ENCODE measurements at regions not wholly inside any gene's neighbourhood (a gene's known extent, or its start where the extent isn't known, plus 50 kb on each side); places are given as distances from the start of the nearest gene placed in this dataset.
A peak's percentile ranks its signal among the peaks of the same experiment; 100 is the strongest.

DNA sequence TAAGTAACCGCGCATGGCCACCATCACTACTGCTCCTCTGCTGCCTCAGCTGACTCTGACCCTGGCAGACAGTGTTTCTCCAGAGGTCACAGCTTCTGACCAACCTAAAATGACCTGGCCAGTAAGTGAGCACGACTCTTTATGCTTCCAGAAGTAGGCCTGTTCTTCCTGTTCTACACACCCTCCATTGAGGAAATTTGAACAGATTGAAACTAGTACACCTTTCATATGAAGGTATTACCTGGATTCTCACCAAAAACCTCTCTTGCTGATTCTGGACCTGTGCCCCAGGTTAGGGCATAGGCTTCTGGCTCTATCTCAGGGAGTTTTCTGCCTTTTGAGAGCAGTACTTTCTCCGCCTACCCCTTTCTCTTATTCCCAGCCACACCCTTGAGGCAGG, 178.4 kb upstream of the FRMD6 start:
- no peak overlapping the region for H3K4me2 ChIP-seq
- no peaks in the 10 kb centered on the region for H3K27me3 ChIP-seq (ENCODE audit: insufficient read depth)
- no peaks in the 10 kb centered on the region for H3F3A ChIP-seq (replicated peaks; ENCODE audit: low read depth)
- H3K27ac Mint-ChIP-seq, result no peak overlapping the region
- no peak overlapping the region for H2AFZ ChIP-seq
- no peak for TF ChIP-seq ZNF331 (CRISPR knock-in tag; IDR thresholded peaks at IDR 0.05; ENCODE audit: low read depth)
- TF ChIP-seq, protein P1, sequence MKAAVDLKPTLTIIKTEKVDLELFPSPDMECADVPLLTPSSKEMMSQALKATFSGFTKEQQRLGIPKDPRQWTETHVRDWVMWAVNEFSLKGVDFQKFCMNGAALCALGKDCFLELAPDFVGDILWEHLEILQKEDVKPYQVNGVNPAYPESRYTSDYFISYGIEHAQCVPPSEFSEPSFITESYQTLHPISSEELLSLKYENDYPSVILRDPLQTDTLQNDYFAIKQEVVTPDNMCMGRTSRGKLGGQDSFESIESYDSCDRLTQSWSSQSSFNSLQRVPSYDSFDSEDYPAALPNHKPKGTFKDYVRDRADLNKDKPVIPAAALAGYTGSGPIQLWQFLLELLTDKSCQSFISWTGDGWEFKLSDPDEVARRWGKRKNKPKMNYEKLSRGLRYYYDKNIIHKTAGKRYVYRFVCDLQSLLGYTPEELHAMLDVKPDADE (IDR thresholded peaks at IDR 0.05), result no peak
- H3K4me1 ChIP-seq (ENCODE audit: insufficient read depth), result peaks cover 7% of the 10 kb centered on the region
- H3K79me2 ChIP-seq (replicated peaks; ENCODE audit: insufficient read depth), result no peaks in the 10 kb centered on the region
- ATAC-seq (no peak), DNase-seq (ENCODE audit: low spot score) (no peak)
- 0 out of 2 replicates have a peak, but pooled peaks cover 3% of the 10 kb centered on the region for H3K36me3 ChIP-seq (ENCODE audit: insufficient read depth)
- no peak overlapping the region for H3K4me3 Mint-ChIP-seq
- no peak overlapping the region for H3K27ac ChIP-seq (ENCODE audit: low read depth)
- no peaks in the 10 kb centered on the region; the same call in 1 of the 2 replicates for H3K9me2 ChIP-seq (ENCODE audit: insufficient read depth)
- H3K4me1 Mint-ChIP-seq, result peaks cover 6% of the 10 kb centered on the region
- peaks cover 3% of the 10 kb centered on the region; the same call in 1 of the 3 replicates for H3K36me3 Mint-ChIP-seq (ENCODE audit: low read depth)
- H3K4me3 ChIP-seq, result no peak overlapping the region
- peaks cover 12% of the 10 kb centered on the region; the same call in 2 of the 3 replicates for H3K9me3 Mint-ChIP-seq
- H4K20me1 ChIP-seq (replicated peaks; ENCODE audit: insufficient read depth), result no peaks in the 10 kb centered on the region
- H3K27me3 Mint-ChIP-seq (ENCODE audit: insufficient read depth, low read depth, poor library complexity), result peaks cover 5% of the 10 kb centered on the region

DNA sequence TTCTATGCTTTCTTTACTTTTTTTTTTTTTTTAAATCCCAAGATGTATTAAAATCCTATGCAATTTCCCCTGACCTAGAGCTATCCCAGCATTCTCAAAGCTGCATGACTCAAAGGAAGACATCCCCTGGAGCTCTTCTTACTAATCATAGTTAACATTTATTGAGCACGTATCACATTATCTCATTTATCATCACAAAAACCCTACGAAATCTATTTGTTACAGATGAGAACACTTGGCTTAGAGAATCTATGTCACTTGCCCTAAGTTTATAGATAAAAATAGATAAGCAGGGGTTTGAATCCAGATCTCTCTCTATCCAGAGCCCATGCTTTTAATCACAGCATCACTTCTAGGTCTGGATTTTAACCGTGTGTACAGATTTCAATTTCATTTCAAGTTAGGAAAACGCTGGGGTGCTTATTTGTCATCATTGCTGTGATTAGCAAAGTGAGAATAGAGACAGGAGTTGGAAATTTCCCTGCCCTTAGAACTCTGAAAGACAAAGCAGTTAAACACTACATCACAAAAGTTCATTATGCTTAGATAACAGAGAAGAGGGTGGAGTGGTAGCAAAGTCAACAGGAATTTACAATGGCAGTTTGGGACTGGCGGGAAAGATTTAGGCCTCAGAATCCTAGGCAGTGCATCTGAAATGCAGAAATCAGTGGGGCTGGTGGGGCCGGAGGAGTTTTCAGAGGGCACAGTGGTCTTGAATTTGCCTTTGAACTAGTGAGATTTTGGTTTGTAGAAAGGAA, 177.7 kb upstream of the FRMD6 start:
- Histone ChIP-seq H3K27me3 (ENCODE audit: insufficient read depth) (no peaks in the 10 kb centered on the region), H3K4me3 (no peak overlapping the region), H3K79me2 (replicated peaks; ENCODE audit: insufficient read depth) (no peaks in the 10 kb centered on the region), H3K4me2 (0 out of 2 replicates have a peak overlapping the region, but pooled peaks have one; percentile 9), H3F3A (replicated peaks; ENCODE audit: low read depth) (no peaks in the 10 kb centered on the region), H3K27ac (ENCODE audit: low read depth) (no peak overlapping the region), H3K4me1 (ENCODE audit: insufficient read depth) (peaks cover 7% of the 10 kb centered on the region), H3K9me2 (ENCODE audit: insufficient read depth) (no peaks in the 10 kb centered on the region; the same call in 1 of the 2 replicates), H3K36me3 (ENCODE audit: insufficient read depth) (no peaks in the 10 kb centered on the region), H2AFZ (no peak overlapping the region), H4K20me1 (replicated peaks; ENCODE audit: insufficient read depth) (no peaks in the 10 kb centered on the region)
- Mint-ChIP-seq H3K4me3 (no peak overlapping the region), H3K27me3 (ENCODE audit: insufficient read depth, low read depth, poor library complexity) (peaks cover 5% of the 10 kb centered on the region), H3K4me1 (peaks cover 6% of the 10 kb centered on the region), H3K27ac (no peak overlapping the region), H3K36me3 (ENCODE audit: low read depth) (no peaks in the 10 kb centered on the region), H3K9me3 (peaks cover 7% of the 10 kb centered on the region; the same call in 1 of the 3 replicates)
- TF ChIP-seq NANOG (IDR thresholded peaks at IDR 0.05; ENCODE audit: borderline replicate concordance) (no peak), ZNF331 (CRISPR knock-in tag; IDR thresholded peaks at IDR 0.05; ENCODE audit: low read depth) (no peak), ZNF462 (CRISPR knock-in tag; IDR thresholded peaks at IDR 0.05) (no peak), ZNF114 (CRISPR knock-in tag; IDR thresholded peaks at IDR 0.05) (no peak)
- peak; percentile 3 for DNase-seq (ENCODE audit: low spot score)
- ATAC-seq, result peak; percentile 55
